A673 (cell line): ENCODE measurements at regions not wholly inside any gene's neighbourhood (a gene's known extent, or its start where the extent isn't known, plus 50 kb on each side); places are given as distances from the start of the nearest gene placed in this dataset.

Experiments used
- BruUV-seq: library from RNA; stranded (reverse); fragments of 400-500 nt; replicated peaks from 2 replicates; lab custom pipeline; 2021; lab: Mats Ljungman, UMichigan
- CTCF ChIA-PET: fragments of 300-600 bp; sonication (Branson Sonifier 250); formaldehyde crosslinking; loops from one replicate; lab custom pipeline; 2022; ENCODE audit warnings: antibody characterized with exemption; lab: Charles Lee
- POLR2A ChIA-PET: fragments of 300-600 bp; sonication (Branson Sonifier 250); formaldehyde crosslinking; loops from one replicate; lab custom pipeline; 2022; ENCODE audit warnings: antibody characterized with exemption; ENCODE audit not compliant: low non-redundant PET; lab: Charles Lee
- DNase-seq: peaks from one replicate; pipeline ENCODE4 v3.0.0-alpha.2; 2015; ENCODE audit warnings: low spot score
- H3K27ac ChIP-seq: fragments of 200-600 bp; sonication (generic); 2 replicates; pipeline ENCODE4 v1.5.1; 2016; ENCODE audit warnings: mixed run types, low read depth, mild to moderate bottlenecking, mixed read lengths, antibody characterized with exemption, low read length; ENCODE audit not compliant: poor library complexity, severe bottlenecking
- H3K27me3 ChIP-seq: fragments of 200-600 bp; sonication (generic); replicated peaks from 2 replicates; pipeline ENCODE4 v1.6.1; 2017; ENCODE audit warnings: mixed run types, low read depth, mild to moderate bottlenecking, mixed read lengths, antibody characterized with exemption, low read length; ENCODE audit not compliant: insufficient read depth, poor library complexity
- H3K36me3 ChIP-seq: fragments of 200-600 bp; sonication (generic); 2 replicates; pipeline ENCODE4 v1.6.1; 2016; ENCODE audit warnings: mixed run types, mild to moderate bottlenecking, mixed read lengths, antibody characterized with exemption, low read length; ENCODE audit not compliant: insufficient read depth, poor library complexity, severe bottlenecking
- H3K4me1 ChIP-seq: fragments of 200-600 bp; sonication (generic); 2 replicates; pipeline ENCODE4 v1.6.1; 2017; ENCODE audit warnings: mixed run types, mild to moderate bottlenecking, mixed read lengths, antibody characterized with exemption, low read length; ENCODE audit not compliant: insufficient read depth, poor library complexity, severe bottlenecking
- H3K4me3 ChIP-seq: fragments of 200-600 bp; sonication (generic); 2 replicates; pipeline ENCODE4 v1.5.1; 2016; ENCODE audit warnings: low read depth, mixed run types, mild to moderate bottlenecking, mixed read lengths, low read length; ENCODE audit not compliant: poor library complexity, severe bottlenecking
- H3K9me3 ChIP-seq: fragments of 200-600 bp; sonication (generic); 2 replicates; pipeline ENCODE4 v1.6.1; 2016; ENCODE audit warnings: mixed run types, low read depth, mild to moderate bottlenecking, mixed read lengths, antibody characterized with exemption, low read length; ENCODE audit not compliant: poor library complexity, severe bottlenecking
- CTCF ChIP-seq: fragments of 300-800, 200-600 bp; sonication (generic); conservative IDR thresholded peaks from 2 replicates; pipeline ENCODE4 v1.5.1; 2017; ENCODE audit warnings: low read depth, mild to moderate bottlenecking, antibody characterized with exemption, low read length, moderate library complexity, mixed read lengths
- EZH2 ChIP-seq: fragments of 200-600 bp; sonication (generic); IDR thresholded peaks from 2 replicates; pipeline ENCODE4 v1.6.1; 2017; ENCODE audit warnings: borderline replicate concordance, low read depth, mild to moderate bottlenecking, mixed read lengths, antibody characterized with exemption, low read length; ENCODE audit not compliant: poor library complexity, severe bottlenecking
- intact Hi-C: fragments of 100-400 bp; cut with micrococcal nuclease; formaldehyde crosslinking; loops from one replicate; pipeline ENCODE4 v1.10.0; 2022; ENCODE audit not compliant: unreplicated experiment

GRCh38 chr9:73806876-73807275, 655.2 kb downstream of the ANXA1 start:
- ChIA-PET CTCF (no interaction called here), POLR2A (no interaction called here)
- DNase-seq: no peak
- H3K27ac ChIP-seq: no peak overlapping the region
- no peaks in the 10 kb centered on the region for H3K9me3 ChIP-seq
- TF ChIP-seq CTCF: no peak
- TF ChIP-seq EZH2: no peak
- H3K27me3 ChIP-seq: no peaks in the 10 kb centered on the region
- intact Hi-C loops: no loop called here
- no peak overlapping the region for H3K4me3 ChIP-seq
- no peaks in the 10 kb centered on the region for H3K36me3 ChIP-seq
- no TSS peak for BruUV-seq
- H3K4me1 ChIP-seq: no peaks in the 10 kb centered on the region

- intact Hi-C loops: no loop called here
- Histone ChIP-seq H3K4me3 (no peak overlapping the region), H3K27me3 (no peaks in the 10 kb centered on the region), H3K36me3 (no peaks in the 10 kb centered on the region), H3K27ac (no peak overlapping the region), H3K9me3 (no peaks in the 10 kb centered on the region), H3K4me1 (no peaks in the 10 kb centered on the region)
- ChIA-PET CTCF (no interaction called here), POLR2A (no interaction called here)
- no peak for TF ChIP-seq EZH2
- TF ChIP-seq CTCF: no peak
- DNase-seq: no peak
- no TSS peak for BruUV-seq
Measured at GRCh38 chr9:73807952-73808351, 656.3 kb downstream of the ANXA1 start.

GRCh38 chr9:73810585-73811215, 659.0 kb downstream of the ANXA1 start:
- no TSS peak for BruUV-seq
- no peaks in the 10 kb centered on the region for H3K4me1 ChIP-seq
- H3K27ac ChIP-seq: no peak overlapping the region
- no peaks in the 10 kb centered on the region for H3K27me3 ChIP-seq
- ChIA-PET CTCF (no interaction called here), POLR2A (no interaction called here)
- no peak for TF ChIP-seq EZH2
- no peak for TF ChIP-seq CTCF
- H3K4me3 ChIP-seq: no peak overlapping the region
- H3K9me3 ChIP-seq: no peaks in the 10 kb centered on the region
- H3K36me3 ChIP-seq: no peaks in the 10 kb centered on the region
- intact Hi-C loops: no loop called here
- DNase-seq: no peak
